BE2C (cell line): ENCODE measurements at regions not wholly inside any gene's neighbourhood (a gene's known extent, or its start where the extent isn't known, plus 50 kb on each side); places are given as distances from the start of the nearest gene placed in this dataset.

Experiments
- DNase-seq: peaks from one replicate; pipeline ENCODE4 v3.0.0-alpha.2; 2020
- H3K27me3 ChIP-seq: fragments of 250-450 bp; sonication (Bioruptor Pico); 2 replicates; pipeline ENCODE4 v1.5.1; 2020; ENCODE audit warnings: mild to moderate bottlenecking
- H3K36me3 ChIP-seq: fragments of 250-450 bp; sonication (Bioruptor Pico); 2 replicates; pipeline ENCODE4 v1.5.1; 2020; ENCODE audit warnings: mild to moderate bottlenecking
- H3K4me1 ChIP-seq: fragments of 250-450 bp; sonication (Bioruptor Pico); 2 replicates; pipeline ENCODE4 v1.5.1; 2020
- H3K4me3 ChIP-seq: 2 replicates; pipeline ENCODE4 v1.5.1; 2011; ENCODE audit warnings: low read depth, low read length
- H3K9me3 ChIP-seq: fragments of 250-450 bp; sonication (Bioruptor Pico); 2 replicates; pipeline ENCODE4 v1.5.1; 2020
- TF ChIP-seq, protein P1 (sequence below): IDR thresholded peaks from 2 replicates; pipeline ENCODE4 v1.5.1; 2012; ENCODE audit warnings: mild to moderate bottlenecking, low read depth, low read length

GRCh38 chrX:114162068-114162735 is 421.7 kb upstream of the HTR2C start:
- TF ChIP-seq, protein P1, sequence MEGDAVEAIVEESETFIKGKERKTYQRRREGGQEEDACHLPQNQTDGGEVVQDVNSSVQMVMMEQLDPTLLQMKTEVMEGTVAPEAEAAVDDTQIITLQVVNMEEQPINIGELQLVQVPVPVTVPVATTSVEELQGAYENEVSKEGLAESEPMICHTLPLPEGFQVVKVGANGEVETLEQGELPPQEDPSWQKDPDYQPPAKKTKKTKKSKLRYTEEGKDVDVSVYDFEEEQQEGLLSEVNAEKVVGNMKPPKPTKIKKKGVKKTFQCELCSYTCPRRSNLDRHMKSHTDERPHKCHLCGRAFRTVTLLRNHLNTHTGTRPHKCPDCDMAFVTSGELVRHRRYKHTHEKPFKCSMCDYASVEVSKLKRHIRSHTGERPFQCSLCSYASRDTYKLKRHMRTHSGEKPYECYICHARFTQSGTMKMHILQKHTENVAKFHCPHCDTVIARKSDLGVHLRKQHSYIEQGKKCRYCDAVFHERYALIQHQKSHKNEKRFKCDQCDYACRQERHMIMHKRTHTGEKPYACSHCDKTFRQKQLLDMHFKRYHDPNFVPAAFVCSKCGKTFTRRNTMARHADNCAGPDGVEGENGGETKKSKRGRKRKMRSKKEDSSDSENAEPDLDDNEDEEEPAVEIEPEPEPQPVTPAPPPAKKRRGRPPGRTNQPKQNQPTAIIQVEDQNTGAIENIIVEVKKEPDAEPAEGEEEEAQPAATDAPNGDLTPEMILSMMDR = peak; percentile 37
- Histone ChIP-seq H3K27me3 (no peaks in the 10 kb centered on the region), H3K4me1 (no peaks in the 10 kb centered on the region), H3K36me3 (no peaks in the 10 kb centered on the region), H3K4me3 (no peak overlapping the region), H3K9me3 (no peaks in the 10 kb centered on the region)
- DNase-seq = peak; percentile 51

- TF ChIP-seq, protein P1 = no peak
- Histone ChIP-seq H3K9me3 (no peaks in the 10 kb centered on the region), H3K4me1 (no peaks in the 10 kb centered on the region), H3K4me3 (no peak overlapping the region), H3K36me3 (no peaks in the 10 kb centered on the region), H3K27me3 (no peaks in the 10 kb centered on the region)
- DNase-seq = no peak
These were observed 431.1 kb upstream of the HTR2C start for GRCh38 chrX:114152801-114153200.

GRCh38 chrX:114152130-114152529 is 431.8 kb upstream of the HTR2C start:
- Histone ChIP-seq H3K4me3 (no peak overlapping the region), H3K9me3 (no peaks in the 10 kb centered on the region), H3K27me3 (no peaks in the 10 kb centered on the region), H3K36me3 (no peaks in the 10 kb centered on the region), H3K4me1 (no peaks in the 10 kb centered on the region)
- TF ChIP-seq, protein P1 = no peak
- DNase-seq = no peak

DNA sequence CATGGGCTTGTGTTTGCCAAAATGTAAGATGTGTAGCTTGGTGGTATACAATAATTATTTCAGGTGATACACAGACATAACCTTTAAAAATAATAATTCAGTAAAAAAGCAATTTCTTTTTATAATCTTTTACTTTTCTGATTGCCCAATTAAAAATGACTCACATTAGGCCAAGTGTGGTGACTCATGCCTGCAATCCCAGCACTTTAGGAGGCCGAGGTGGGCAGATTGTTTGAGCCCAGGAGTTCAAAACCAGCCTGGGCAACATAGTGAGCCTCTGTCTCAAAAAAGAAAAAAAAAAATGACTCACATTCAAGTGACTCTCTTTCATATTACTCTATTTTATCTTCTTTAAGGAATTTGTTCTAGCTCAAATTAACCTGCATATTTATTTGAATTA is 449.4 kb upstream of the HTR2C start:
- TF ChIP-seq, protein P1 = no peak
- Histone ChIP-seq H3K4me3 (no peak overlapping the region), H3K4me1 (no peaks in the 10 kb centered on the region), H3K9me3 (no peaks in the 10 kb centered on the region), H3K36me3 (no peaks in the 10 kb centered on the region), H3K27me3 (no peaks in the 10 kb centered on the region)
- DNase-seq = no peak

GRCh38 chrX:114127411-114128025 is 456.4 kb upstream of the HTR2C start:
- Histone ChIP-seq H3K4me1 (no peaks in the 10 kb centered on the region), H3K9me3 (no peaks in the 10 kb centered on the region), H3K36me3 (no peaks in the 10 kb centered on the region), H3K4me3 (no peak overlapping the region), H3K27me3 (no peaks in the 10 kb centered on the region)
- DNase-seq = no peak
- TF ChIP-seq, protein P1 = no peak

DNA sequence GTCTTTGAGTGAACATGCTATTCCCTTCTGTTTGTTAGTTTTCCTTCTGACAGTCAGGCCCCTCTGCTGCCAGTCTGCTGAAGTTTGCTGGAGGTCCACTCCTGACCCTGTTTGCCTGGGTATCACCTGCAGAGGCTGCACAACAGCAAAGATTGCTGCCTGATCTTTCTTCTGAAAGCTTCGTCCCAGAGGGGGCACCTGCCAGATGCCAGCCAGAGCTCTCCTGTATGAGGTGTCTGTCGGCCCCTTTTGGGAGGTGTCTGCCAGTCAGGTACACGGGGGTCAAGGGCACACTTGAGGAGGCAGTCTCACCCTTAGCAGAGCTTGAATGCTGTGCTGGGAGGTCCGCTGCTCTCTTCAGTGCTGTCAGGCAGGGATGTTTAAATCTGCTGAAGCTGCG is 456.9 kb upstream of the HTR2C start:
- TF ChIP-seq, protein P1 = no peak
- no peaks in the 10 kb centered on the region for H3K36me3 ChIP-seq
- H3K4me3 ChIP-seq = no peak overlapping the region
- H3K9me3 ChIP-seq = no peaks in the 10 kb centered on the region
- no peak for DNase-seq
- H3K4me1 ChIP-seq = no peaks in the 10 kb centered on the region
- no peaks in the 10 kb centered on the region for H3K27me3 ChIP-seq
